ENCODE measurements at regions not wholly inside any gene's neighbourhood (a gene's known extent, or its start where the extent isn't known, plus 50 kb on each side); places are given as distances from the start of the nearest gene placed in this dataset.

DNA sequence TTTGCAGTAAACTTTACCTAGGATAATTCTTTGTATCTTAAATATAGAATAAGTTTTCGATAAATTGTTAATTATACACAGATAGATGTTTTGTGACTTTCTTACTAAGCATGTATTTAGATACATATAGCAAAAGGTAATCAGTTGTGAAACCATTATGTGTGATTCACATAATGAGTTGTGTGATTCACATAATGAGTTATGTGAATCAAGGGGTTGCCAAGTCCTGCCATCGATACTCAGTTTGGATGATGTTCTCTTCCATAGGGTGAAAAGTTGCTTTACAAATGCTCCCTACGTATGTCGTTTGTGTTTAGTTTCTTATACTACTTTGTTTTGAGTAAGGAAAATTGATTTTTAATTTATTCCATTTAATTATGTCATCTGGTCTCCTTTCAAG is 682.1 kb downstream of the MECOM start:
- no peak for TF ChIP-seq EZH2 (IDR thresholded peaks at IDR 0.05; ENCODE audit: low read depth)
- TF ChIP-seq, protein P1, sequence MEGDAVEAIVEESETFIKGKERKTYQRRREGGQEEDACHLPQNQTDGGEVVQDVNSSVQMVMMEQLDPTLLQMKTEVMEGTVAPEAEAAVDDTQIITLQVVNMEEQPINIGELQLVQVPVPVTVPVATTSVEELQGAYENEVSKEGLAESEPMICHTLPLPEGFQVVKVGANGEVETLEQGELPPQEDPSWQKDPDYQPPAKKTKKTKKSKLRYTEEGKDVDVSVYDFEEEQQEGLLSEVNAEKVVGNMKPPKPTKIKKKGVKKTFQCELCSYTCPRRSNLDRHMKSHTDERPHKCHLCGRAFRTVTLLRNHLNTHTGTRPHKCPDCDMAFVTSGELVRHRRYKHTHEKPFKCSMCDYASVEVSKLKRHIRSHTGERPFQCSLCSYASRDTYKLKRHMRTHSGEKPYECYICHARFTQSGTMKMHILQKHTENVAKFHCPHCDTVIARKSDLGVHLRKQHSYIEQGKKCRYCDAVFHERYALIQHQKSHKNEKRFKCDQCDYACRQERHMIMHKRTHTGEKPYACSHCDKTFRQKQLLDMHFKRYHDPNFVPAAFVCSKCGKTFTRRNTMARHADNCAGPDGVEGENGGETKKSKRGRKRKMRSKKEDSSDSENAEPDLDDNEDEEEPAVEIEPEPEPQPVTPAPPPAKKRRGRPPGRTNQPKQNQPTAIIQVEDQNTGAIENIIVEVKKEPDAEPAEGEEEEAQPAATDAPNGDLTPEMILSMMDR (conservative IDR thresholded peaks at IDR 0.05) = no peak

Measured in PC-9 (cell line).